Brain pericyte (primary cell): ENCODE measurements at regions not wholly inside any gene's neighbourhood (a gene's known extent, or its start where the extent isn't known, plus 50 kb on each side); places are given as distances from the start of the nearest gene placed in this dataset.

ENCODE experiments used
- DNase-seq: peaks from one replicate; pipeline ENCODE4 v3.0.0-alpha.2; 2012; ENCODE audit warnings: low read depth, low spot score

DNA sequence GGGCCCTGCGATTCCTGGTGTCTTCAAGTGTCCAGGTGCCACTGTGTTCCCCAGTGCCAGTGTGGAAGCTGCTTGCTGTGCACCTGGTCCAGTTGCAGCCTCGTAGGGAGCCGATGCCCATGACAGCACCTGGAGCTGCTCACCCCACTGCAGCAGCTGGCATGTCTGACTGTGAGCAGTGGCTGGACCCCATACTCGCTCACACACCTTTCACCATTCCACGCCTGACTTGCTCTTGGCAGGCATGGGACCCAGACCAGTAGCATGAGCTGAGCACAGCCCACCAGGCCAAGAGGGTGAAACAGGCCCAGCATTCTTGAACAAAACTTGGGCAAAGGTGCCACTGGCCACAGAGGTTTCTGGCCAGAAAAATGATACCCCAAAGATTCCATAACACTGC, 124.5 kb upstream of the THY1 start:
- no peak for DNase-seq

DNA sequence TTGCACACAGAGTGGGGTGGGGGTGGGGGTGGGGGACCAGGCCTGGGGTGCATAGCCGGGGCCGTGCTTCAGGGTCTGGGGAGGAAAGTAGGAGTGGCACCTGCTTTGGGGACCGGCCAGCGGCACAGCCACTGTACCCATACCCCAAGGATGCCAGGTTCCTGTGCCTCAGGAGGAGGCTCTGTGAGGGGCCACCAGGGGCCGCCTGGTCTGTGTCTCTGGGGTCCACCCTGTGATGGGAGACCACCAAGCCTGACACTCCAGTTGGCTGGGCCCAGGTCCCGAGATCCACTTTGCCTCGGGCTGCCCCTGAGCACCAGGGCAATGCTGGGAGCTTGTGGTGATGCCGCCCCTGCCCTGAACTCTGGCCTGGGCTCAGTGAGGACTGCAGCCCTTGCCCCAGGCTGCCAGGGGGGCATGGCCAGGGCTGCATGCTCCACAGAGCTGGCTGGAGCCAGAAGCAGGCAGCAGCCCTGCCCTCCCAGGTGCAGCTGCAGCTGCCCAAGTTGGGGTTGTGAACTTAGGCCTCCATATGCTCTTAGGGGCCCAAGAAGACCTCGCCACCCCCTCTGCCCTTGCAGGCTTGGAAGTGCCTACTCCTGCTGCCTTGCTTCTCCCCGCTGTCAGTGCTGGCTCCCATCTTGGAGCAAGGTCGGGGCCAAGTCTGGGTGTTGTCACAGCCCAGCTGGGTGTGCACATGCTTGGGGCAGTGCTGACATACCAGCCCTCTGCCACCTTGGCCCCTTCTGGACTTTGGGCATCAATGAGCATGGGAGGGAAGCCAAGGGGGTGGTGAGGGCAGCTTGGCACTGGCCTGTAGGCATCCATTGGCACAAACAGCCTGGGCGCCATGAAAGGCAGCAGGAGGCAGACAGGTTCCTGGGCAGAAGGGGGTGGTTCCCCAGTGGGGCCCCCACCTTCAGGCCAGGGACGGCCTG, 123.3 kb upstream of the THY1 start:
- DNase-seq = no peak

DNA sequence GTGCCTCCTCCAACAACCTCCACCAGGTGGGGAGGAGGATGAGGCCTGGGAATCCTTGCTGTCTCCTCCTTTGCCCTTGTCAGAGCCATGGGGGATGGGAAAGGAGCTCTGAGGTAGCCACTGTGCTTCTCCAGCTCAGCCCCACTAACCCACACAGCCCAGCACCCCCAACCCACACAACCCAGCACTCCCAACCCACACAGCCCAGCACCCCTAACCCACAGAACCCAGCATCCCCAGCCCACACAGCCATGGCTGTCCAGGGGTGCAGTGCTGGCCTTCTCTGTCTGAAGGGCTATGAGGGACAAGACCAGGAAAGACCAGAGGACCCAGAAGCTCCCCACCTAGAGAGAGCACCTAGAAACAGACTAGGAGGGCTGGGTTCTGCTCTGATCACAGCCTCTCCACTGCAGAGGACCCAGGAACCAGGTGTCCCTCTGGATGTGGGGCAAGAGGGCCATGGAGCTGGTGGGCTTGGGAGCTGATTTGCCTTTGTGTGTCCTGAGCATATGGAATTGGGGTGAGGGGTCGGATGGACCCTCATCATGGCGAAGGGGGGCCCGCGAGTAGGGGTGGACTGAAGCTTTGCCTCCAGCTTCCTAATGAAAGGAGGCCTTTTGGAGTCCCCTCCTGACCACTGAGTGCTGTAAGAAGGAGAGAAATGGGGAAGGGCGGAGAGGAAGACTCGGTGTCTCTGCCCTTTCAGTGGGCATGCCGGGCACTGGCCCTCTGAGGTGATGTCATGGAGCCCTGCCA, 117.6 kb upstream of the THY1 start:
- no peak for DNase-seq

DNA sequence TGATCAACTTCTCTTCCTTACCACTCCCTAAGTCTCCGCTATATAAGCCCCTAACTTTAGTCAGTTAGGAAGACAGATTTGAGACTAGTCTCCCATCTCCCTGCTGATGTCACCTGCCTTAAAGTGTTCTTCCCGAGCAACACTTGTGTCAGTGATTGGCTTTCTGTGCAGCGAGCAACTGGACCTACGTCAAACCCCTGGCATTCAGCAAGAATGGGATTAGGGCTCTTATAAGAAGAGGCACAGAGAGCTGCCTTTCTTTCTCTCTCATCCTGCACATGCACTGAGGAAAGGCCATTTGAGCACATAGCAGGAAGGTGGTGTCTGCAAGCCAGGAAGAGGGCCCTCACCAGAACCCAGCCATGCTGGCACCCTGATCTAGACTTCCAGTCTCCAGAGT, 116.6 kb upstream of the THY1 start:
- DNase-seq = no peak

DNA sequence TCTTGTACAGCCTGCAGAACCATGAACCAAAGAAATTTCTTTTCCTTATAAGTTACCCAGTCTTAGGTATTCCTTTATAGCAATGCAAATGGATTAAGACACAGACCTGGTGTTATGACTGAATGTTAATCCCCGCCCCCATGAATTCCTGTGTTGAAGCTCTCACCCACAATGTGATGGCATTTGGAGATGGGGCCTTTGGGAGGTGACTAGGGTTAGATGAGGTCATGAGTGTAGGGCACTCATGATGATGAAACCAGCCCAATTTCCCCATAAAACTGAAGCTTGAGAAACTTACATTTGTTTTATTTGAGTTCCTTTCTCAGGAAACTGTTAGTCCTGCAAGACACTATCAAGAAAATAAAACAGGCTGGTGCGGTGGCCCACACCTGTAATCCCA, 115.8 kb upstream of the THY1 start:
- DNase-seq = no peak

DNA sequence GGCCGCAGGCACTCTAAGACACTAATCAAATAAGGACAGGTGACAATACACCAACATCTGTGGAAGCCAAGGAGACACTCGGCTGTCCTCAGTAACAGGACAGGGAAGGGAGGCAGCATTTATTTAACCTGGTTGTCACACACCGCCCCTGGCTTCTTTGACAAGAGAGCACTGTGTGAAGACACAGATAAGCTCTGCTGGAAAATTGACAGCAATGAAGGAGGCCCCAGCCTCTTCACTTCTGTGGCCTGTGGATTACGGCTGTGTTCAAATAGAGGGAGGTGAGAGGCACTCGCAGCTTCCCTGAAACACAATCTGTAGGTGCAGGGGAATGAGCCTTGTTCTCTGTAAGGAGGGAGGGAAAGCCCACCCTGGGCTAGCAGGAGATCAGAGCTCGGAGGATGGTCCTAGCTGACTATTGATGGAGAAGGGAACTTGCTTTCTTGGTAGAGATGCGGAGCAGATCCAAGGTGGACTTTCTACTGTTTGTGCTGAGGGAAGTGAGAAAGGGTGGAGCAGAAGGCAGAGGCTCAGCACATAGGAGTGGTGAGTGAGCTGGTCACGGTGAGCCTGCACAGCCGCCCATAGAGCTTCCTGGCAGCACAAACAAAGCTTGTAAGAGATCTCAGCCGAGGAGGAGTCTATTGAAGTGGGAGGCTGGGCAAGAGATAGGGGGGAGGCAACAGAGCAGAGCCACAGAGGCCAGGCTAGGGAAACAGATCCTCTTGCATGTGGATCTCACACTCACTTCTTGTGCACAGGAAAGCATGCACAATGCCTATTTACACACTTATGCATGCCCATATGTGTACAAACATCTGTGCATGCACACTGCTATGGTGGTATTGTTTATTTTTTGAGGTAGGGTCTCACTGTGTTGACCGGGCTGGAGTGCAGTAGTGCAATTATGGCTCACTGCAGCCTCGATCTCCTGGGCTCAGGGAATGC, 114.6 kb upstream of the THY1 start:
- DNase-seq = no peak

DNA sequence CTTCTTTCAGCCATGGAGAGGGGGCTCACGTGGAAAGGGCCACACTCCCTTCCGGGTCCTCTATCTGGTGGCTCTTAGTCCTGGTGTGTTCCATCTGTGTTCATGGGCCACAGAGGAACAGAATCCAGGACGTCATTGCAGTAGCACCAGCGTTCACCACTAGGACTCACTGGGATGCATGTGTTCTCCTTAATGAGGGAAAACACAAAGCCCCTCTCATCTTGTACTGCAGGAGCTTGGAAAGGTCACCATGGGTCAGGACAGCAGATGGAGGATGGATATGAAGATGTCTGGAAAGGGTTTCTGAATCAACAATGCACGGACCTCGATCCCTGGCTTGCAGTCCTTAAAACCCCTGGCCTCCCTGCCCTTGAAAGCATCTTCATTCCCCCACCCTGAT, 113.8 kb upstream of the THY1 start:
- DNase-seq = no peak

DNA sequence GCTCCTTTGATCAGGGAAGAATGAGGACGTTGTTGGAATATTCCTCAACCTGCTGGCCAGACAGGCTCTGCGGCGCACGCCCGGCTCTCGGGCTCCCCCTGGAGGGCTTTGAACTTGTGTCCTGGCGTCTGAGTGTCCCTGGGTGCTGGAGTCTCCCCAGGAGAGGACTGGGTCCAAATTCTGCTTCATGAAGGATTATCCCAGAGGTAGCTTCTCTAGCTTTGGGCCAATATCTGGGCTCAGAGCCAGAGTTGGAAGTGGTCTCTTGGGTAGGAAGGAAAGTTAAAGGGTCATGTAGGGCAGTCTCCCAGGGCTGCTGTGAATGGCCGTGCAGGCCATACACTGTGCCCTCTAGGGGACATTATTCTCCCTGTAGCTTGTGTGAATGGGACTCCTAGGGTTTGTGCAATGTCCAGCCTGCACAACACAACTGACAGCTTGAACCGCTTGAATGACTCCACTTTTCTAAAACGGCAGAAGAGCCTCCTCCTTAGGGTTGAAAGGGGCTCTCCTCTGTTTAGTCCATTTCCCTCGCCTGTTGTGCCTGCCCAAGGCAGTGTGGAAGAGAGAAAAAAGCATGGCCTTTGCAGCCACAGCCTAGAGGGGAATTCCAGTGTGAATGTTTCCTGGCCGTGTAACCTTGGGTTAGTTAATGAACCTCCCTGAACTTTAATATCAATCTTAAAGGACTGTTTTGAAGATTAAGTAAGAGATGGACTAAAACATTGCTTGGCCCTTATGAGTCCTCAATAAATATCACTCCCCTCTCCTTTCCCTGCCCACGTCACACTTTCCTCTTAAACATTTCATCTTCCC, 111.2 kb upstream of the THY1 start:
- no peak for DNase-seq

DNA sequence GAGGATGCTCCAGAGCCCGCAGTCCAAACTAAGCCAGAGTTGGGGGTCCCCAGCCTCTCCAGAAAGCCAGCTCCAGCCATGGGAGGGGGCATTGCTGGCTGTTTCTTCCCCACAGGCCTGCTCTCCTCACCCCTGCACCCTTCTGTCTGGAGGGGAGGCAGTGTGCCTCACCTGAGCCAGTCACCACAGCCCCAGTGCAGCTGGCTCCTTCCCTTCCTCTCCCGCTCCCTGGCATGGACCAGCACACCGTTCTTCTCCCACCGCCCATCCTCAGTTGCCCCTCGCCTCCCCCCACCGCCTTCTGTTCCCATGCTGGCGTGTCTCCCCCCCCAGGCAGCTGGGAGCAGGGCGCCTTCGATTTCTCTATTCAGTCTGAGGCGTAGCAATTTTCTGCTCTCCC, 110.5 kb upstream of the THY1 start:
- DNase-seq = no peak

DNA sequence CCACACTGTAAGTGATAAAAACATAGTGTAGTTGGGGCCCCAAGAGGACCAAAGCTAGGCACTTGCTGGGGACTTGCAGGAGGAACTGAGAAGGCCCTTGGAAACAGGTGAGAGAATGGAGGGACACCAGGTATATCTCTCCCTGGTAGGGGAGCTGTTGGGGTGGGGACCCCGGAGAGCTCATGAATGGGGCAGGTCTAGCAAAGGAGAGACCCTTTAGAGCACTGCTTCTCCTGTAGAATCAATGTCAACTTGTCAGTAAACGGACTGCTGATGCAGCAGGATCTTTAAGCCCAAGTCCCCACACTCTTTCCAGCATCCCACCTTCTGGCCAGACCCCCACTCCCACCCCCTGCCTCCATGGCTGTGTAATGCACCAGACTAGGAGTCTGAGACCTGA, 109.6 kb upstream of the THY1 start:
- DNase-seq = no peak

DNA sequence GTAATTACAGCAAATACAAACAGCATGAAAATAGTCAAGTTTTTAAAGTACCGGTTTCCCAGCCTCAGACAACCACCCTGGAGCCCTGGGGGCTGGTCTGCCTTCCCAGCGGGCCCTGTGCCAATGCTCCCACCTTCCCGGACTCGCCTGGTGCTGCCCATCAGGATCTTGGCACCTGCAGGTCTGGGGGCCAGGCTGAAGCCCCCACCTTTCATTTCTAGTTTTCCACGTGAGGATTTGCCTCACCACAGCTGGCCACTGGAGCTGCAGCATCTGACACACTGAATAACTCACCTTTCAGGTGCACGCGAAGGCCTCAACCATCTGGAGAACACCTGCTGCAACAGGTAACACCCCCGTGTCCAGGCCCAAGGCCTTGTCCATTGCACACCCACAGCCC, 108.7 kb upstream of the THY1 start:
- no peak for DNase-seq

DNA sequence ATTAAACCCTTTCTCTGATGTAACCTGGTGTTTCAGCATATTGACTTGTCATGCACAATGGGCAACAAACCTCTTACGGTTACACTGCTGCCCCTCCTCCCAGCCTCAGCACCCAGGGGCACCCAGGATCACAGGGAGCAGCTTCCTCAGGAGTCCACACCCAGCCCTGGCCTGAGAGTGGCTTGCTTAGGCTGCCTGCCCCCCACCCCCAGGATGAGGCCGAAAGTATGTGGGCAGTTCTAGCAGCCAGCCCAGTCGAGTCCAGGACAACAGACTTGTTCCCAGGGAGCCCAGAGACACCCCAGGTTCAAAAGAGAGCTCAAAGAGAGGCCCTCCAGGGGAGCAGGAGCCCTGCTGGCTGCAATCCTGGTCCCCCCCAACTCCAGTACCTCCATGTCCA, 108.1 kb upstream of the THY1 start:
- no peak for DNase-seq

DNA sequence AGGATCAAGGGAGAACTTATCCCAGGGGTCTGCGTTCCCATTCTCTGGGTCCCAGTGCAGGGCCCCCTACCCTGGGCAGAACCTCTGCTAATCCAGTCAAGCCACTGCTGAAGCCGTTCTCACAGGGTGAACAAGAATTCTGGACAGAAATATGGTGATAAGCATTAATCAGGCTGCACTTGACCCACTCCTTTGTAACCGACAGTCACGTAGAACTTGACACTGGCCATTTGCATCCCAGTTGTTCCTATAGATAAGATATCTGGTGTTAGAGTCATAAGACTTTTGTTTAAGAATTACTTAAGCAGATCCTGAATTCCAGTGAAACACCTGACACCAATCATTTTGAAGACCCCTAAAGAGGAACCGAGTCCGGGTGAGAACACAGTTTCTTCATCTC, 107.5 kb upstream of the THY1 start:
- no peak for DNase-seq

DNA sequence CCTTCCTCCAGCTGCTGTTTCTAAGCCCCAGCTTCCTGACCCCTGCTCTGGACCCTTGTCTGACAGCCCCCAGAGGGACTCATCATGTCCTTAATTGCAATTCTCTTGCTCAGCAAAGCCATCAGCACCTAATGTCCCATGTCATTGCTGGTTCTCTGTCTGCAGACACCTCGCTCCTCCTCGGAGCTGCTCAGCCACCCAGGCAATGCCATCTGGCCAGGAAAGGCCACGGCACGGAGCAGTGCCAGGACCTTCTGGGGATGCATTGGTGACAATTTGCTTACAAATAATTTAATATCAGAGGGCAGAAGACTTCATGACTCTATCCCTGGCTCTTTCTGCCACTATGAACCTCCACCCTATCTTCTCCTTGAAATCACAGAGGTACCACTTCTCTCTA, 107.0 kb upstream of the THY1 start:
- DNase-seq = no peak

DNA sequence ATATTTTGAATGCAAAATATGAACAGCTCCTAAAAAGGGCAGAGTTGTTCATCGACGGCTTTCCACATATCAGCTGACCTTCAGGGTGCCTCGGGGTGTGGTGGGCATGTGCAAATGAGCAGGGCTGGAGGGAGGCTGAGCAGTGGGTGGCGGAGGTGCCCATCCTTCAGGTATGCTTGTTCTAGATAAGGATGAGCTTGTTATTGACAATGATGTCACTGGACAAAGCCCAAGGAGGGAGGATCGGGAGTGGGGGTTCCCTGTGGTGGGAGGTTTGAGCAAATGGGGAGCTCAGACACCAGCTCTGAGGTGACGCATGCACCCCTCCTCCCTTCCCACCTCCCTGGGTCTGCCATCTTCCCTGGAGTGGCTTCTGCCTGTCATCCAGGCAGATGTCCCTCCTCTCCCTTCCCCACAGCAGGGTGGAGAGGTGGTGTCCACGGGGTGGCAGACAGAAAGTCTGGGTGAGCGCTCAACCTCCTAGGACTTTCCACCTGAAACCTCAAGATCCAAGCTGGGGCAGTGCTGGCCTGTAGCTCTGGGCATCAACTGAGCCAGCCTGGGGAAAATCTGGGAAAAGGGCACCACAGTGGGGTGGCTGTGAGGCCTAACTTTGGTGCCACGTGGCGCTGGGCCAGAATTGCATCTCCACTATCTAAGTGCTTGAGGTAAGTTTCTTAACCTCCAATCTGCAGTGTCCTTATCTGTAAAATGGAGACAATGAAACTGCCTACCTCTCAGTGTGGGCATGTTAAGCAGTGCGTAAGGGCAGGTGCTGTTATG, 106.3 kb upstream of the THY1 start:
- DNase-seq = no peak

DNA sequence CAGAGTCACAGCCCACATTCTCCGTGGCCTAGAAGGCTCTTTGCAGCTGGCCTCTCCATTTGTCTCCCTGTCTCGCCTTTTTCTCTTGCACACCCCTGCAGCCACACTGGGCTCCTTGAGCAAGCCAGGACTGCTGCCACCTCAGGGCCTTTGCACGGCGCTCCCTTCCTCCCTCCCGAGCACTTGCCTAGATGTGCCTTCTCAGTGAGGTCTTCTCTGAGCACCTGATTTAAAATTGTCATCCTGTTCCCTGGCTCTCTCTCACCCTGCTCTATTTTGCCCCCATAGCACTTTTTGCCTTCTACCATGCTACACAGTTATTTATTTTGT, 102.9 kb upstream of the THY1 start:
- DNase-seq = no peak

DNA sequence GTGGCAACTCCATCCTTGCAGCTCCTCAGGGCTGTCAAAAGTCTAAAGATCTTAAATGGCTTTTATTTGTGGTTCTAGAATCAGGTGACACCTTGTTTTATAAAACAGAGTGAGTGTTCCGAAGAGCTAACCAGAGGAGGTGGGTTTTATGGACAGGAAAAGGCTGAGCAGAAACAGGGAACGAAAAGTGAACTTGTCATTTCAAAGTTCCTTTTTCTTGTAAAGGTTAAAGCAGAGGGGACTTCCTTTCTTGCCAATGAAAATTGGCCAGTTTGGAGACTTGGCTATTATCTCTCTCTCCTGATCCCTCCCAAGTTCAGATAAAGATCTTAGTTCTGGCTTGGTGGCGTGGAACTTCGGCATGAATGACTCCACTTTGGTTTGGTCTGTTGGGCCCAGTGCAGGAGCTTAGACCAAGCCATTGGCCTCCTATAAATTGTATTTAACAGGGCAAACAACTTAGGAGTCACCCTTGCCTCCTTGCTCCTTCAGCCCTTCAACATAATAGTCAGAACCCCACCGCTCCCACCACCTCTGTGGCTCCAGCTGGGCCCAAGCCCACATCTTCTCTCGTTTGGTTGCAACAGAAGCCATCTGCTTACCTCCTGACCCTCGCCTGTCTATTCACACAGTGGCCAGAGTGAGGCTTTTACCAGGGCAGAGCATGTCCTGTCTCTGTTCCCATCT, 102.4 kb upstream of the THY1 start:
- DNase-seq = no peak

DNA sequence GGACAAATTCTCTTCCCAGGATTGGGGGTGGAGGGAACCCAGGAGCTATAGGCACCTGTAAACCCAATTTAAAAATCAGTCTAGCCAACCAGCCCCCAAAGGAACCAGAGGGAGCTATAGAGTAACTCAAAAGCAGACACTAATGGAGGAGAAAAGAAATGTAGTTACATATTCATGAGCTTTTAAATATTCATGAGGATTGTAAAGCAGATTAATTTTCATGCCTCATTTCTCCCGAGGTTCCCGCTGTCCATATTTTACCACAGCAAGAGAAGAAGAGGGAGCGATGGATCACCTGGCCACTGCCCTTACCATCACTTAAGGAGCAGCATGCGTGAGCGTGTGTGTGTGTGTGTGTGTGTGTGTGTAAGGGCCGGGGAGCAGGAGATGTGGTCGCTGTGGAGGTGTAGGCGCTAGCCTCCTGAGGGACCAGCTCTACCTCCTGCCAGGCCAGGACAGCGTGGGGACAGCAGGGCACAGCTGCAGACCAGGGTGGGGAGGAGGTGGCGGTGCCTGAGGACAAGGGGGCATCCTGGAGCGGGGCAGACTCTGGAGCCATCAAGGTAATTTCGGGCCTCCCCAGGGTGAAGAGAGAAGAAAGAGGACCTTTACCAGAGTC, 100.7 kb upstream of the THY1 start:
- no peak for DNase-seq

DNA sequence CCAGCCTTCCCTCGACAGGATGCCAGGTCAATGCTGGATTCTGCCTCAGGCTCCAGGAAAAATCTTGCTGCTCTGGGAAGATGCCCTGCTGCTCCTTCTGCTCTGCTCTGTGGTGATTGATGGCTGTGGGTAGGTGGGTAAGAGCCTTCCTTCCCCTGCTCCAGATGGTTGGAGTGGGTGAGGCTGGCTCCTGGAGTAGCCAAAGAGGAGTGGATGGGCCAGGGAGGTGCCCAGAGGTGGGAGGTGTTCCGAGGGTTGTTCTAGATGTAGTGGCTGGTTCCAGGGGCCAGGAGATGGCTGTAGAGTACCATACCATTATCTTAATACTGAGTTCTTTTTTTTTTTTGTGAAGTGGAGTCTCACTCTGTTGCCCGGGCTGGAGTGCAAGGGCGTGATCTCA, 99.6 kb upstream of the THY1 start:
- DNase-seq = no peak
